NOMO-1 (cell line): ENCODE measurements at regions not wholly inside any gene's neighbourhood (a gene's known extent, or its start where the extent isn't known, plus 50 kb on each side); places are given as distances from the start of the nearest gene placed in this dataset.

Experiments
- DNase-seq, 2 experiments: peaks; one replicate each; lab custom pipeline; 2025; ENCODE audit not compliant: unreplicated experiment in 2 of 2; lab: John Stamatoyannopoulos, UW

GRCh38 chr2:2571301-2572150 is 240.5 kb upstream of the MYT1L start:
- no peak for DNase-seq

- DNase-seq: no peak
Measured at GRCh38 chr2:2570871-2571270, 239.8 kb upstream of the MYT1L start.

- DNase-seq: no peak
Measured at GRCh38 chr2:2570360-2570759, 239.3 kb upstream of the MYT1L start.

GRCh38 chr2:2569836-2570235 is 238.8 kb upstream of the MYT1L start:
- DNase-seq: no peak

- DNase-seq: no peak
Measured at GRCh38 chr2:2569306-2569705, 238.2 kb upstream of the MYT1L start.

- DNase-seq: no peak
Measured at GRCh38 chr2:2568411-2568810, 237.3 kb upstream of the MYT1L start.

GRCh38 chr2:2567776-2568175 is 236.7 kb upstream of the MYT1L start:
- DNase-seq: no peak

GRCh38 chr2:2566396-2567323 is 235.6 kb upstream of the MYT1L start:
- no peak for DNase-seq

GRCh38 chr2:2565671-2566070 is 234.6 kb upstream of the MYT1L start:
- no peak for DNase-seq

- no peak for DNase-seq
Measured at GRCh38 chr2:2564300-2565078, 233.4 kb upstream of the MYT1L start.

GRCh38 chr2:2563309-2563860 is 232.3 kb upstream of the MYT1L start:
- DNase-seq: no peak

- no peak for DNase-seq
Measured at GRCh38 chr2:2562867-2563266, 231.8 kb upstream of the MYT1L start.

- DNase-seq: no peak
Measured at GRCh38 chr2:2561346-2562095, 230.4 kb upstream of the MYT1L start.

- DNase-seq: no peak
Measured at GRCh38 chr2:2560374-2561015, 229.4 kb upstream of the MYT1L start.

GRCh38 chr2:2558476-2558875 is 227.4 kb upstream of the MYT1L start:
- DNase-seq: no peak

GRCh38 chr2:2557475-2557874 is 226.4 kb upstream of the MYT1L start:
- no peak for DNase-seq

GRCh38 chr2:2550856-2551255 is 219.8 kb upstream of the MYT1L start:
- DNase-seq: no peak

GRCh38 chr2:2547911-2548310 is 216.8 kb upstream of the MYT1L start:
- no peak for DNase-seq

GRCh38 chr2:2547451-2547850 is 216.4 kb upstream of the MYT1L start:
- DNase-seq: no peak
